Activated T-helper 9 cell treated with anti-CD3 and anti-CD28 coated beads, Interleukin-2, amount 50 U/mL, for 16 hours (primary cell): ENCODE measurements at regions not wholly inside any gene's neighbourhood (a gene's known extent, or its start where the extent isn't known, plus 50 kb on each side); places are given as distances from the start of the nearest gene placed in this dataset.

Source experiments
- DNase-seq: peaks from one replicate; pipeline ENCODE4 v3.0.0-alpha.2; 2020; ENCODE audit warnings: low read depth

DNA sequence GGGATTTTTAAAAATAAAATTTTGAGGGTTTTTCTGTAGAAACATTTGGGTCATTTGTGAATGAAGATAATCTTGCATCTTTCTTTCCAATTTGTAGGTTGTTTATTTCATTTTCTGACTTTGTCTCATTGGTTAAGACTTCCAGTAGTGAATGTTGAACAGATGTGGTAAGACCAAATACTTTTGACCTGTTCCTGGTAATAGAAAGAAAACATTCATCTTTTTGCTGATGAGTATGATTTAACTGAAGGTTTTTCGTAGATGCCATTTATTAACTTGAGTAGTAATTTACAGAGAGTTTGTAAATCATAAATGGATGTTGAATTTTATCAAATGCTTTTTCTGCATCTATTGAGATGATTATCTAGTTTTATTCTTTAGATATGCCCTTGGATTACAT is 416.1 kb upstream of the CITED2 start:
- DNase-seq: no peak

DNA sequence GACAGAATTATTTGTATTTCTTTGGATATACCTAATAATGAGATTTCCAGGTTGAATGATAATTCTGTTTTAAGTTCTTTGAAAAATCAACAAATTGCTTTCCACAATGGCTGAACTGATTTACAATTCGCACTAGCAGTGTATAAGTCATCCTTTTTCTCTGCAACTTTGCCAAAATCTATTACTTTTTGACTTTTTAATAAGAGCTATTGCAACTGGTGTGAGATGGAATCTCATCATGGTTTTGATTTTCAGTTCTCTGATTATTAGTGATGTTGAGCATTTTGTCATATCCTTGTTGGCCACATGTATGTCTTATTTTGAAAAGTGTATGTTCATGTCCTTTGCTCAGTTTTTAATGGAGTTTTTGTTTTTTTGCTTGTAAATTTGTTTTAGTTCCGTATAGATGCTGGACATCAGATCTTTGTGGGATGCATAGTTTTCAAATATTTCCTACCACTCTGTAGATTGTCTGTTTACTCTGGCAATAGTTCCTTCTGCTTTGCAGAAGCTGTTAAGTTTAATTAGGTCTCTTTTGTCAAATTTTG is 409.8 kb upstream of the CITED2 start:
- no peak for DNase-seq

DNA sequence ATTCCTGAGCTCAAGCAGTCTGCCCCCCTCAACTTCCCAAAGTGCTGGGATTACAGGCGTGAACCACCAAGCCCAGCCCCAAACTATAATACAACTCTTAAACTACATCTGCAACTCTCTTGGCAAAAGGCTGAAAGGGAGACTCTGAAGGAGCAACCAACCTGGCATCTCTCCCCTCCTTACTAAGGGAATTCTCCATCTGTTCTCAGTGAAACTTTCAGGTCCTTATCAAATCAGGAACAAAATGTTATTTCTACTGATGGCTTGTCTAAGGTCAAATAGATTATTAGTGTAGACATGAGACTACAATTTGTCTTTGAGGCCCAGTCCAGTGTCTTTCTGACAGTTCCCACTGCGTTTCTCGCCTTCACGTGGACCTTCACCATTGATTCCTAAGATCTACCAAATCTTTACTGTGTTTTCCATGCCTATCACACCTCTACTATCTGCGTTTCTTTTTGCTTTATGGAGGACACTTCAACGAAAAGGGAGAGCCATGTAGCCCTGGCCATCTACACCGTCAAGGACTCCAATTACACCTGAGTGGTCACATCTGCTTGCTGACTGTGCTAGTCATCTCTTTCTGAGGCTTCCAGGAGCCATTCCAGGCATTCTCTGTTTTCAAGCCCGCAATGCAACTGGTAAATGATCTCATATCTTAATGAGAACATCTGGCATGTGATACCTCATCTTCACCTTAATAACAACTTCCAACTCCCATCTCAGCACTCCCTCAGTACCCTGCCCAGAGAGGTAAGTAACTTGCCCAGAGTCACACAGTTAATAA is 405.7 kb upstream of the CITED2 start:
- DNase-seq: no peak

DNA sequence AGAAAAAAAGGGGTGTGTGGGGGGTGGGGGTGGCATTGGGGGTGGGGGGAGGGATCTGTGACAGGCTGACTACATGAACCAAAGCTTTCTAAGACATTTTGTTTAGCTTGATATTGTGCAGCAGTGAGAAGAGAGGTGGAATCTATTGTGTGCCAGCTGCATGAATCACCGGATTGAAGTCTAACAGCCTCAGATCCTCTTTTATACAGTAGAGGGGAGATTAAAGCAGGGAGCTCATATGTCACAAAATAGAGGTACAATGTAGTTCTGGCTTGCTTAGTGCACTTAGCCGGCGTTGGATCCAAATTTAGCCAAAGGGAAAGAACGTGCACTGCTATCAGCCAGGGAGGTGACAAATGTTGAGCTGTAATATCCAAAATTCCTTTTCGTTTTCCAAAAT is 404.2 kb upstream of the CITED2 start:
- no peak for DNase-seq

DNA sequence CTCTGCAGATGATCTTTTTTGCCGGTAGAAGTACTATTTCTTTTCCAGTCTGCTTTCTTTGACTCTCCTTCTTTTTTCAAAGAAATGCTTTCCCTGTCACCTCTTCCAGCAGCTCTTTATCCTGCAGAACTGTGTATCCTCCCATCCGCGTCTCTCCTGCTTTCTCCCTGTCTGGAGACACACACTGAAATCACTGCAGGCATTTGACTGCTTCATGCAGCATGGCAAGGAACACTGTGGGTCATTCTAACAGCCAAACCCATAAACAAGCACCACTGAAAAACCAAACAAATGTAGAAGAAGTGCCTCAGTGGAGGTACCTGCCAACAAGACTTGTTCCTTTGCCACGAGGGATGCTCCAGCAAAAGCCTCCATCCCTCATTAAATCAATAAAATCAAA is 403.7 kb upstream of the CITED2 start:
- no peak for DNase-seq

DNA sequence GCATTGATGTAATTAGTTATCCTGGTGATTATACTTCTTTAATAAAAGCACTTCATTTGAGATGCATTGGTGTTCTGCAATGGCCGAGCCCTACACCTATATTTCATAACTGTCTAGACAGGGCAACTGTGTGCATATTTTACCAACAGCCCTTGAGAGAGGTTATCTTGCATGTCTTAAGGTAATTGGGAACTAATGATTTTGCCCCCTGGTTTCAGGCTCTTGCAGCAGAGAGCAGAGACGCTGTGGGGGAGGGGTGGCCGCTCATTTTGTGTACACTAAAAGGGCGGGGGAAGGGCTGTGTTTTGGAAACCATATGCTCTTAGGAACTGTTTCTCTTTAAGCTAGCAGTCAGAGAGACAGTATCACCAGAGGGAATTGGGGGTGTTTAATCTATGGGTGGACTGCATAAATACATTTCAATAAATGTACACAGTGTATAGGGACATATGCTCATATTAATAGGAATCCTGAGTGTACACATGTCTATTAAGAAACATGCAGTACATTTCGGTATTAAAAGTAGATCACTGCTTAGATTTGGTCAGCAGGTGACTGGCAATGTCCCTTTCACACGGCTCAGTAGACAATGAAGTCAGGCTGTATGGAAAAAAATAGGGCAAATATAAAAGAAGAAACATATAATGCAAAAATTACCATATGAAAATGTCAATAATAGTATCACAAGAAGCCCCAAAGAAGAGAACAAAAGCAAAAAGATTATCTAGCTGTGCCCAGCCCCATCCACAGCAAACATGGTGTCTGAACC is 402.9 kb upstream of the CITED2 start:
- DNase-seq: no peak

DNA sequence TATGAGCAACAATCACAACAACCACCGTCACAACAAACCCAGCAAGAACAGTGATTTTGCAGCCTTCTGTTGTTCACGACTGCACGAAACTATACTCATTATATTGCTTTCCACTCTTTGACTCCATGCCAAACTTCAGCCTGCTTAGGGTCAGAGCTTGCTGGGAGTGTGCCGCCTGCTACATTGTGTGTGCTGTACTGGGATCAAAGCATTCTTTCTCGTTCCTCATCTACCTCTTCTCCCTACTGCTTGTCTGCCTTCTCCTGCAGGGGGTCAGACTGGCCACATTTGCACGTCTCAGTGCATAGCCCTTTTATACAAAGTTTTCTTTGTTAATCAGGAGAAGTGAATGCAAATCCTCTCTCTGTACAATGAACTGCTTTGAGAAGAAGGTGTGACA is 401.6 kb upstream of the CITED2 start:
- DNase-seq: no peak

DNA sequence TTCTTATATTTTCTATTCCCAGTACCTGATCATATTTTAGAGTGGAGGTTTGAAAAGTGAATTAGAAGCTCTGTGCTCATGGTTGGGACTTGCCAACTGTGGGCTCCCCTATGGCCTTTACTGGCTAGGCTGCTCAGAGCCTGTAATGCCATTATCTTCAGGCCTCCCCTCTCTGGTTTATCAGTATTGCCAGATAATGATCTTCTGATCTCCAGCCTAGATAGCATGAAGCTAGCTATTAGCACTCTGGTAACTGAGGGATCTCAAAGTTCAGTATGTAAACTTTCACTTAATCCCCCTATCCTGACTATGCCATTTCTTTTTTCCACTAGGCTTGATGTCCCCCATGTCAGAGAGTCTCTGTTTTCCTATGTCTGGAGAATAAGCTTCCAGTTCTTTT is 393.7 kb upstream of the CITED2 start:
- no peak for DNase-seq

DNA sequence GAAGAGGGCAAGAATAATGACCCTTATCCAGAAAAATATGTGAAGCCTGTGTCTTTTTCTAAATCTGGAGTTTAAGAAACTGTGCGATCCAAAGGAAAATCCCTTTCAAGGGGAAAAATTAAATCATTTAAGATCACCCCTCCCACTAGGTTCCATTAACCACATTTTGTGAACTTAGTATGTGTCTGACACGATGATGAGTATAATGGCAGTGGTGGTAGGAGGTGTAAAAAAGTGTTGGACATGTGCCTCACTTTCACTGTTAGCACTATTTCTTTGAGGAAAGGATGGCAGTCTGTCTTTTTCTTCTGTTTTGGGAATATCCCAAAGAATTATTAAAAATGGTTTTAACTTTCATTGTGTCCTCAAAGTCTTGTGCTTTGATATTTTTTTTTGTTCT is 392.3 kb upstream of the CITED2 start:
- no peak for DNase-seq

DNA sequence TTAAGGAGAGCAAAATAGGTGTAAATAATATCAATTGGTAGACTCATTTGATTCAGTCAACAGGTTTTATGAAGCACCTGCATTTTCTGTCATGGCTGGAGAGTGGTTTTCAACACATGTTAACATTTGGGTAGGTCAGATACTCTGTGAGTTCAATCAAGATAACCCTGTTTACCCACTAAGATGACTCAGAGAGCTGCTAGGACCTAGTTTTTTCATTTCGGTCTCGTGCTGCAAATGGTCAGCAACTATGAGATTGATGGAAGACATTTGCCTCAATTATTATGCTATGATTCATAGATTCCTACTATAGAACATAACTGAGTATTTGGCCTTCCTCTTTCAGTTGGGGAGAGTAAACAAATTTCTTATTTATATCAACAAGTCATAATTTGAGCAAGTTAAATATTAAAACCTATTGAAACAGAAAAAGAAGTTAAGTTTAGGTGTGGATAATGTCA is 391.4 kb upstream of the CITED2 start:
- no peak for DNase-seq

DNA sequence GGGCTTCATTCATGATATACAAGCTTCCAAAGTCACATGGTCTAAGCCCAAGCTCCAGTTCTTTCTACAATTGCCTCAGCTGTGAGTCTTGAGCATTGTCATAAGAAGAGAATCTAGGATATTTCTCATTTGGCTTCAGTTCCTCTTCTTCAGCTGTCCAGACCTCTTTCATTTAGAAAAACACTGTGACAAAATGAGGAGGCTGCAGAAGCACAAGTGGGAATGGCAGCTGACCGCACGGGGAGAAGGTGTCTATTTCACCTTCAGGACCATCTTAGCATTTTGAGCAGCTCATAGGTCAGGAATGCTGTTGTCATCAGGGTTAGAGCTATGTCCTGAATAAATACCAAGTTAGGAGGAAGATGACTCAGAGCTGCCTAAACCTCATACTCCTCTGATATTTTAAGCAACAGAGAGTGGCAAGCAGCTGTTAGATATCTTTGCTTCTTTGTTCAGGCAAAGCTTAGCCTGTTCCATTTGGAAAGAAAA is 390.1 kb upstream of the CITED2 start:
- DNase-seq: no peak

DNA sequence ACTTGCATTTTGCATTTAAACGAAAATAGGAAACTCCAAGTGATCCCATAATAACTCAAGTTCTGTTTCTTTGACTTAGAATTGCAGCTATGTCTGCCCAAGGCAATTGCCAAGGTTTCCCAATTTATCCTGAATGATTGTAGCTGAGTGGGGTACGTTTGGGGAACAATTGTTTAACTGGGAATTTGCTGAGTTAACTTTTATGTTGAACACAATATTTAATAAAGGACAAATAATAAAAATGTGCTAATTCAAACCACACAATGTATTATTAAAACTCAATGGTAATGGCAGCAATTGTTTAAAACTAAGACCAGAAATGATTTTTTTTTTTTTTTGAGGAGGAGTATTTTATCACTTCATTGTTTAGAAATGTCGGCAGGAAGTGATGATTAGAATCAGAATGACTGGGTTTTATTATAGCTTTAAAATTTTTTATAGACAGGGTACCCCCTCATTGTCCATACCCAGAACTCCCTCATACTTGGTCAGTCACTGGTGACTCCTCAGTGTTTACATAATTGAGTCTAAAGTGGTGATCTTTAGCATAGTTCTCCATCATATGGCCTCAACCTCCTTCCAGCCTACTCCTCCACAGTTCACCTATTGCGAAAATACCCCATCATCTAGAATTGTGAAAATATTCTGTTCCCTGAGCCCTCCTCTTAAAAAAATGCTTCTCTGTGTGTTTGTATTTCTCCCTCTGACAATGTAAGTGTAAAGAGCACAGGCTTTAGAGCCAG is 389.2 kb upstream of the CITED2 start:
- DNase-seq: no peak

DNA sequence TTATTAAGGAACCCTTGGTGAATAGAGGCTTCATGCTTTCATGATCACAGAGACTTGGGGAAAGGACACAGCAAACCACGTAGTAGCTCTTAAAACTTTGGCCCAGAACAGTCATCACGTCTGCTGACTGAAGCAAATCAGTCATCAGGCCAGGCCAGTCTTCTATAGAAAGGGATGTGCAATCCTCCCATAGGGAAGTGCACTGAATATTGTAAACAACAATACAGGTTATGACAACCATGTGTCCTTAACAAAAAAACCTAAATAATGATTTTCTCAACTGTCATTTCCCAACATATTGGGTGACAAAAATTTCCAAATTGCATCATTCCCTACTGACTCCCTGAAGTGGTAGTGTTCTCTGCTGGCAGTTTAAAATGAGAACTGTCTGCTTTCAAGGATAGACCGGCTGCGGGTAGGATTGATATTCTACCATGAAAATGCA is 388.2 kb upstream of the CITED2 start:
- DNase-seq: no peak

DNA sequence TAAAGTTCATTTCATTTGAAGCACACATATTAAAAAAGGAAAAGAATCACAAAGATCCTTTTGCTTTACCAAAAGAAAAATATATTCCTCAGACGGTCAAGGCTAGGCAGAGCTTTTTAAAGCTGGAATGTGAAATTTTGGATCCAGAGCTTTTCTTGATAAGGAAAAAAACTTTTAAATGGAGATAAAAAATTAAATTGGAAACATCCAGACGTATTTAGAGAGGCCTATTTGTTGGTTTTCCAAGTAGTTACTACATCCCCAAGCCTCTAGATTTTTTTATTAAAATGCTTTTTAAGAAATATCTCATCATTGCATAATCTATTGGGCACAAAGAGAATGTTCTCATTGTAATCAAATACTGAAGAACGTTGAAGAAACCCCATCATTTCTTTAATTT is 385.7 kb upstream of the CITED2 start:
- no peak for DNase-seq

DNA sequence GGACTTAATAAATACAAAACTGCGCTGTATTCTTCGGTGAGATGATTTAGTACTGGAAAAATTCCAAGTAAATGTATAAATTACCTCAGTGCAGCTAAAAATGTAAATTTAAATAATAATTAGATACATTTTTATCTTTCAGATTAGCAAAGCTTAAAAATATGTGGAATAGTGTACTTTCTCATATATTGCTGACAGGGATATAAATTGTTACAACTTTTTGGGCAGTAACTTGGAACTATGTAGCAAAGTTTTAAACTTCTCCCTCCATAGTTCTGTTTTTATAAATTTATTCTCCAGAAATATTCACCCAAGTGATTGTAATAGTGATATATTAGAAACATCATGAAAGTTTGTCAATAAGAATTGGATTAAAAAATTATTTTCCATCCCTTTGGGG is 384.6 kb upstream of the CITED2 start:
- DNase-seq: no peak

DNA sequence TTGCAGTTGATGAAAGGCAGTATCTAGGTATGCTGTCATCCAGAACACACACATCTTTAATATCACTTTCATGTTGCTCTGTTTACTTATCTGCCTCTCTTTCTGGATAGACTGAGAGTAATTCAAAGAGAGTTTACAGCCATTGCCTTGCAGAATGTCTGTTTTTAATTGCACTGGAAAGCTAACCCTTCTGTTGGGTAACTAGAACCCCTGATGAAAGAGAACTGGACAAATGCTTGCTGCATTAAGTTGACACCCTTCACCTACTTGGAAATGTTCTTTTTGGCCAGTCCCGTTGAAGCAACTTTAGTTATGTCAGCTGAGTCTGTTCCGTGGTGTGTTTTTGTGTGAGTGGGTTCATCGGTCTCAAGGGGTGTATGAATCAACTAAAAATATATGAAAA is 383.8 kb upstream of the CITED2 start:
- no peak for DNase-seq

DNA sequence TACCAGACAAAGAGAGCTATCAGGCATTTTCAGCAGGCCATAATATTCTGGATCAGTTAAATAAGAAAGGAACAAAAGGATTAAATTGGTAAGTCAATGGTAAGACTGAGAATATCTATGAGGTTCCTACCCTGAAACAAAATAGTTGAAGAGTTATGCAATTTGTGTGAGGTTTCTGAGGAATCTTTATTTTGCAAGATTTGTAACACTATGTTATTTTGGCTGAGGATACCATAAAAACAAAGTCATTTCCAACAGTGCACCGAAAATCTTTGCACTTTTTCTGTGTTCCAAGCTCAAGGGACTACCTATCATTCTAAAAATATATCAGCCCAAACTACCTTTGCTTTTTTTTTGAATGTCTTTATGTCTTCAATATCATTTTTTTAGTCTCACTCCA is 383.3 kb upstream of the CITED2 start:
- DNase-seq: no peak

DNA sequence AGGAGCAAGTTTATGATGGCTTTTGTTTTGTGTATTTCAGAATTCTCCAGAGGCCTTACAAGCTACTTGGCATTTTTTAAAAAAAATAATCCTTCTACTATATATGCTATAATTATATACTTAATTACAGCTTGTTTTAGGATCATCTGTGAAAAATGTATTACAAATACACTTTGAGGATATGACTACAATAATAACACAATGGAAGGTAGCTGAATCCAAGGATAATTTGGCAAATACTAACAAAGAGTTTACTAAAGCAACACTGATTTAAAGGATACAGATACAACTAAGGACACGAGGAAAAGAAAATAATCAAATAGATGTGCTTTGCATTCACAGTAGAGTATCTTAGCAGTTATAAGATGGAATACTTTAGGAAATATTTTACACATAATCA is 381.9 kb upstream of the CITED2 start:
- no peak for DNase-seq

DNA sequence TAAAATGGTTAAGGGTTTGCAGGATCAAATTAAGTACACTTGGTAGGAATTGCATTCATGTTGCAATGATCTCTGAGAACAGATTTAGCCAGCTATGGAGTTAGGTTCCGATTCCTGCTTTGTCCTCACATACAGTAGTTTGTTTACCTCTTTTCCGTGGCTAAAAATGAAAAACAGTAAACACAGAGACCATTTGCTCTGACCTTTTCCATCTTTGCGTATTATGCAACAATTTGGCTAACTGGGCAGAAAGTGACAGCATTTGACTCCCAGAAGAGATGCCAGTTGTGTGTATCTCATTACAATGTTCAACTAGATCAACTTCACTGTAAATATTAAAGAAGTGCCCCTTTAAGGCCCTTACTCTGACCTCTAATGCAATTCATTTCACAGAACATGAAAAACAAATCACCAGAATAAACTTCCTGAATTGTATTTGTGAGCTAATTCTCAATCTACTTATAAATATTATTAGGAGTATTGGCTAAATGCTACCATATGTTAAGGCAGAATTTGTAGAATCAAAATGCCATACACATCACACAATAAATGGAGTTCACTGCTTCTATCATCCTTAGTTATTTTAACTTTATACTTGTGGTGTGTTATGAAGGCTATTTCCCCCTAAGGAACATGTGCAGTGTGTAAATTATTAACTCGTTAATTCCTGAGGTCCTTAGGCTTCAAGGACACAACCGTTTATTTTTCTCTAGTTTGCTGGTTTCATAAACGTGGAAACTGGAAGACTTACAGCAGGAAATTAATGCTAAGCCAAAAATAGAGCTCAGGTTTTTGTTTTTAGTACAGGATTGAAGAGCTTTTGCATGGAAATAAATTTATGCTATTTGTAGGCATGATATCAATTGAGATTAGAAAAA is 380.7 kb upstream of the CITED2 start:
- no peak for DNase-seq

DNA sequence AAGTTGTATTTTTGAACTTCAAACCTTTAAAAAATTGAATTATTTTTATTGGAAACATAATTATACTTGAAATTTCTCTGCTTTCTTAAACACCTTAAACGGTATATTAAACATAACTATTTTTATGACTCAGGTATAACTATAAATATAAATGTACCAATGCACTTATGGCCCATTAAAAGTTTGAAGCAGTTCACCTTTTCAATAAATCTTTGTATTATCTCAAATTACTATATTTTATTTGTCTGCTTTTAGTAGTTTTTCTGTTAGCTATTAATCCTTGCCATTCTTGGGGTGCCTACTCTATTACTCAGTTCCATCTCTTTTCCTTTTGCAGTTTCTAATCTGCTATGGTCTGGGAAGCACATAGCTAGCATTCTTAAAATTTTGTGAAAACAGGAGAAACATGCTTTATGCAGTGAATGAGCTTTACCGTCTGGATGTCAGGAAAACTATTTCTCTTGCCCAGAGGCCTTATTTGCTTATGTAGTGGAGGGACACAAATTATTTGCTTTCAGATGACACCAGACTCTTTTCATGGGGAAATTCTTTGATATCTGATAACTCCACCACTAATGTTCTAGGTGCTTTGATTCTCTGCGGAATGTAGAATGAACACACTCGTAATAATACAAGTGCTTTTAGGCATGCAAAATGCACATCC is 378.9 kb upstream of the CITED2 start:
- no peak for DNase-seq

DNA sequence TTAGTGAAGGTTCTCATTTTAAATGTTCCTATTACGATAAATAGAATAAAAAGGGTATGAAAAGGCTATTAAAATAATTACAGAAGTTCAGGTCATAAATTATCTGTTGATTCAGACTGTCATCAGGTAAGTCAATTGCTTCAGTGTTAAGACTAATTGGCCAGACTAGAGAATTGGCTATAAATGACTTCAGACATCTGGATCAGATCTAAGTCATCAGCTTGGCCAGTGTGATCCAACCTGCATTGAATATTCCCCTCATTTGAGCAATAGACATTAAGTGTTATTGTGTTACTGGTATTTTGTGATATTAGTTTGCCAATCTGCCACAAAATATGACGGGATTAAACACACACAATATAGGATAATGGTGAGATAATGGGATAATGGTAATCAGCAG is 377.6 kb upstream of the CITED2 start:
- no peak for DNase-seq
